CD14-positive monocyte (primary cell): ENCODE measurements at regions not wholly inside any gene's neighbourhood (a gene's known extent, or its start where the extent isn't known, plus 50 kb on each side); places are given as distances from the start of the nearest gene placed in this dataset.

Experiments used
- DNase-seq, 3 donors: peaks; one replicate each; pipeline ENCODE4 v3.0.0-alpha.2; 2011 to 2022
- H2AFZ ChIP-seq: 2 replicates; pipeline ENCODE4 v1.6.0; 2012; ENCODE audit warnings: mild to moderate bottlenecking, low read depth, low read length, inconsistent platforms; ENCODE audit not compliant: insufficient read depth, poor library complexity, severe bottlenecking
- H3K27ac ChIP-seq, 2 donors: 1 replicate in 1 of 2; 2 replicates in 1 of 2; pipeline ENCODE4 v1.5.1; 2012 to 2013; ENCODE audit warnings: low read length in 2 of 2, control low read depth in 1 of 2, inconsistent platforms in 1 of 2, low read depth in 1 of 2, mild to moderate bottlenecking in 1 of 2
- H3K27me3 ChIP-seq, 2 donors: one replicate each; pipeline versions ENCODE4 v1.6.0 to v1.6.1; 2011 to 2013; ENCODE audit warnings: low read length in 2 of 2; ENCODE audit not compliant: control insufficient read depth in 2 of 2, insufficient read depth in 2 of 2
- H3K36me3 ChIP-seq, 2 donors: replicated peaks in 1 of 2; 1 replicate in 1 of 2; 2 replicates in 1 of 2; pipeline versions ENCODE4 v1.5.1 to v1.6.1; 2012 to 2013; ENCODE audit warnings: low read length in 2 of 2, control low read depth in 1 of 2, inconsistent platforms in 1 of 2, mild to moderate bottlenecking in 1 of 2; ENCODE audit not compliant: insufficient read depth in 2 of 2, control insufficient read depth in 1 of 2
- H3K4me1 ChIP-seq, 2 donors: 1 replicate in 1 of 2; 2 replicates in 1 of 2; pipeline versions ENCODE4 v1.5.1 to v1.6.1; 2012 to 2013; ENCODE audit warnings: low read length in 2 of 2, control low read depth in 1 of 2, inconsistent platforms in 1 of 2, mild to moderate bottlenecking in 1 of 2, moderate library complexity in 1 of 2; ENCODE audit not compliant: insufficient read depth in 2 of 2, control insufficient read depth in 1 of 2
- H3K4me2 ChIP-seq: replicated peaks from 2 replicates; pipeline ENCODE3; 2012; ENCODE audit warnings: low read length, moderate library complexity, mild to moderate bottlenecking; ENCODE audit not compliant: poor library complexity, severe bottlenecking; ENCODE audit errors: extremely low read depth
- H3K4me3 ChIP-seq, 3 experiments: fragments of 200-600 bp in 1 of 3; sonication (generic) in 1 of 3; replicated peaks in 1 of 3; 1 replicate in 2 of 3; 2 replicates in 1 of 3; pipeline ENCODE4 v1.5.1; 2011 to 2013; ENCODE audit warnings: low read length in 3 of 3, mild to moderate bottlenecking in 3 of 3, control low read depth in 2 of 3, low read depth in 2 of 3, inconsistent platforms in 1 of 3, moderate library complexity in 1 of 3
- H3K79me2 ChIP-seq: 2 replicates; pipeline ENCODE4 v1.6.0; 2012; ENCODE audit warnings: mild to moderate bottlenecking, control low read depth, inconsistent platforms, low read length, moderate library complexity; ENCODE audit not compliant: insufficient read depth
- H3K9ac ChIP-seq: 2 replicates; pipeline ENCODE4 v1.6.0; 2017; ENCODE audit warnings: low read length, mild to moderate bottlenecking; ENCODE audit not compliant: insufficient read depth, poor library complexity, severe bottlenecking
- H3K9me3 ChIP-seq, 2 donors: replicated peaks in 1 of 2; 1 replicate in 1 of 2; 2 replicates in 1 of 2; pipeline versions ENCODE4 v1.5.1 to v1.6.1; 2012 to 2013; ENCODE audit warnings: low read length in 2 of 2, control low read depth in 1 of 2; ENCODE audit not compliant: control insufficient read depth in 1 of 2, insufficient read depth in 1 of 2
- H4K20me1 ChIP-seq: 2 replicates; pipeline ENCODE4 v1.6.0; 2012; ENCODE audit warnings: mild to moderate bottlenecking, low read length, control low read depth, moderate library complexity; ENCODE audit not compliant: insufficient read depth
- H3K27ac Mint-ChIP-seq, 7 donors: one replicate each; pipeline ENCODE4 v1.8.0; 2020; ENCODE audit warnings: mild to moderate bottlenecking in 7 of 7, mixed read lengths in 7 of 7, moderate library complexity in 6 of 7, inconsistent platforms in 2 of 7
- H3K27me3 Mint-ChIP-seq, 3 donors: one replicate each; pipeline ENCODE4 v1.8.0; 2021 to 2022; ENCODE audit warnings: low read depth in 3 of 3, mild to moderate bottlenecking in 3 of 3, mixed read lengths in 3 of 3, moderate library complexity in 3 of 3, inconsistent platforms in 1 of 3
- H3K36me3 Mint-ChIP-seq, 2 donors: one replicate each; pipeline ENCODE4 v1.8.0; 2020; ENCODE audit warnings: mixed read lengths in 2 of 2, inconsistent platforms in 1 of 2, mild to moderate bottlenecking in 1 of 2
- H3K4me1 Mint-ChIP-seq: one replicate; pipeline ENCODE4 v1.8.0; 2020; ENCODE audit warnings: mild to moderate bottlenecking, mixed read lengths
- H3K4me3 Mint-ChIP-seq, 2 donors: one replicate each; pipeline ENCODE4 v1.8.0; 2020; ENCODE audit warnings: mild to moderate bottlenecking in 2 of 2, mixed read lengths in 2 of 2, moderate library complexity in 1 of 2
- H3K9me3 Mint-ChIP-seq, 7 donors: one replicate each; pipeline ENCODE4 v1.8.0; 2020 to 2022; ENCODE audit warnings: mixed read lengths in 7 of 7, mild to moderate bottlenecking in 6 of 7, moderate library complexity in 6 of 7, inconsistent platforms in 2 of 7
- CTCF ChIP-seq: fragments of 200-600 bp; IDR thresholded peaks from one replicate; pipeline ENCODE4 v1.8.0; 2022; ENCODE audit warnings: antibody characterized with exemption, mild to moderate bottlenecking
- WGBS: methylation state at CpG from one replicate; pipeline ENCODE4 v1.1.5; 2013; ENCODE audit warnings: missing lambda C conversion rate; ENCODE audit not compliant: insufficient coverage; 5-methylcytosine and 5-hydroxymethylcytosine counted together
- intact Hi-C, 2 donors: fragments of 100-400 bp; cut with micrococcal nuclease; formaldehyde crosslinking; loops; one replicate each; pipeline versions ENCODE4 v1.15.0 to v1.15.1; 2023

- peaks cover 0 to 1% of the 10 kb centered on the region in 2 donors for H3K4me1 ChIP-seq
- intact Hi-C loops: no loop called here
- no peaks in the 10 kb centered on the region for H3K79me2 ChIP-seq
- H3K27me3 ChIP-seq: no peaks in the 10 kb centered on the region
- H4K20me1 ChIP-seq: no peaks in the 10 kb centered on the region
- no peaks in the 10 kb centered on the region for H3K36me3 Mint-ChIP-seq
- H3K36me3 ChIP-seq: no peaks in the 10 kb centered on the region
- no peak overlapping the region for H2AFZ ChIP-seq
- H3K4me3 Mint-ChIP-seq: no peak overlapping the region
- no peaks in the 10 kb centered on the region for H3K9me3 ChIP-seq
- H3K4me2 ChIP-seq: no peak overlapping the region
- H3K9ac ChIP-seq: no peak overlapping the region
- H3K9me3 Mint-ChIP-seq: peaks cover 0 to 2% (median 0%) of the 10 kb centered on the region in 7 donors
- TF ChIP-seq CTCF: no peak
- WGBS: 100% methylated on average over 2 of the region's 5 CpGs
- DNase-seq: no peak
- peaks cover 2 to 6% (median 2%) of the 10 kb centered on the region in 3 donors for H3K27me3 Mint-ChIP-seq
- H3K27ac Mint-ChIP-seq: no peak overlapping the region
- H3K4me1 Mint-ChIP-seq: peaks cover under 1% of the 10 kb centered on the region
- H3K27ac ChIP-seq: no peak overlapping the region
- H3K4me3 ChIP-seq: no peak overlapping the region
Observed at GRCh38 chr13:106691341-106691740, 123.4 kb upstream of the ARGLU1 start.

DNA sequence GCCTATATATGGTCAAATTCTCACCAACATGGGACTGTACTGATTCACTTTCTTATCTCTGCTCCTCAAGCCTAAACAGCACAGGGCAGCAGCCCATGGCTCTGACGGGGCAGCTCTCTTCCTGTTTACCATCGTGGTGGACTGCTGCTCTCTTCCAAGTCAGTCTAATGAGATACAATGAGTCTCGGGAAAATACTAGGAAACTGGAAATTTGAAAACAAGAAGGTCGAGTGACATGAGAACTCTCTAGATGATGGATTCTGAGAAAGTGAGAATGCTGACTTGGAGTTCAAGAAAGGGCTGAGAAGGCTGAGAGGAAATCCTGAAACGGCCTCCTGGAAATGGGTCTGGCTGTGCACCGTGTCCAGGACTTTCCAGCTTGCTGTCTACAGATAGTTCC is 122.8 kb upstream of the ARGLU1 start:
- Histone ChIP-seq H3K4me3 (no peak overlapping the region), H3K9ac (no peak overlapping the region), H3K27ac (no peak overlapping the region), H4K20me1 (no peaks in the 10 kb centered on the region), H3K4me1 (peaks cover 0 to 6% of the 10 kb centered on the region in 2 donors), H2AFZ (no peak overlapping the region), H3K9me3 (no peaks in the 10 kb centered on the region), H3K4me2 (no peak overlapping the region), H3K79me2 (no peaks in the 10 kb centered on the region), H3K36me3 (no peaks in the 10 kb centered on the region), H3K27me3 (no peaks in the 10 kb centered on the region)
- intact Hi-C loops: no loop called here
- no peaks in the 10 kb centered on the region for H3K36me3 Mint-ChIP-seq
- no peak for DNase-seq
- H3K27ac Mint-ChIP-seq: no peak overlapping the region
- H3K4me1 Mint-ChIP-seq: peaks cover 6% of the 10 kb centered on the region
- peaks cover 0 to 2% (median 0%) of the 10 kb centered on the region in 7 donors for H3K9me3 Mint-ChIP-seq
- H3K4me3 Mint-ChIP-seq: no peak overlapping the region
- no peak for TF ChIP-seq CTCF
- 41% methylated on average over 5 of the region's 6 CpGs for WGBS
- H3K27me3 Mint-ChIP-seq: peaks cover 2 to 4% (median 2%) of the 10 kb centered on the region in 3 donors
